ENCODE measurements at regions not wholly inside any gene's neighbourhood (a gene's known extent, or its start where the extent isn't known, plus 50 kb on each side); places are given as distances from the start of the nearest gene placed in this dataset.

DNA sequence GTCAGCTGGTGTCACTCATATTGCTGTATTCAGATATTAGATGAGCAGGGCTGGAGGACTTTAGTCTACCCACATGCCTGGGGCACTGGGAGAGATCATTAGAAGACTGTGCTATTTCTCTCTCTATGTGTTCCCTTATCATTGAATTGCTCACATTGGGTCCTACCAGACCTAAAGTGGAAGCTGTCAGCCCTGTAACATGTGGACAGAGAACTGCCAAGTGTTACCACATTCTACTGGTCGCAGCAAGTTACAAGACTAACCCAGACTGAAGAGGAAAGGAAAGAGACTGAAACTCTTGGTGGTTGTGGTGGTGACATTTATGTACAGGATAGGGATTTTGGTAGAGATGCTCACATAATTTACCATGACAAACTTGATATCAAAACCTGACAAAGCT, 627.1 kb upstream of the FZD8 start:
- DNase-seq = no peak

DNA sequence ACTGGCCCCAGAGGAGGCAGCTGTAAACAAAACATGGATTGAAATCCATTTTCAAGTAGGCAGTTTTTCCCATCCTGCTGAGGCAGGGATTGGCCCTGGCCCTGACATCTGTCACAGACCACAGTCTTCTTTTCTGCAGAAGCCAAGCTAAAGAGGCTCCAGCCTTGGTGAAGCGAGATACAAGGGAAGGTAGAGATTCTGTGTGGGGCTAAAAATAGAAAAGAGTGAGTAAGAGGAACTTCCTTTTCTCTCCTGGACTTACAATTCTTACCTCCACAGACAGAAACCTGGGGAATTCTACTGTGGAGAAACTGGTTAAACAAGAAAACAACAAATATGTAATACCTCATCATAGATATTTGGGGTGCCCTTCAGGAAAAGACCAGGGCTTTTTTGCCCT, 624.8 kb upstream of the FZD8 start:
- DNase-seq = no peak

DNA sequence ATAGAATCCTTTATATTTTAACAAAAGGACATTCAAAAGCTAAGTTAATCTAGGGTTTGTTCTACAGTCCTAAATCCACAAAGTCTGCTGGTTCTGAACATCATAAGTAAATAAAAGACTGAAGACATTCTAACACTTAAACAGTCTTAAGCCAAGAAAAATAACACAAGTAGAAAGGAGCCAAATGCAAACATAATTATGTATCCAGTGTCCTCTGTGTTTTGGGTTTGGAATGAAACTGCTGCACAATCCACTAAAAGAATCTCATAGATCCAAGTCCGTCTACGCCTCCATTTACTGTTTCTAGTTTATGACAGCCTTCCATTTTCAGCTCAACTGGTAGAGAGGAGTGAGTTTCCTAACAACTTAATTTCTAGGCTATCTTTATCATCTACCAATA, 623.6 kb upstream of the FZD8 start:
- no peak for DNase-seq

DNA sequence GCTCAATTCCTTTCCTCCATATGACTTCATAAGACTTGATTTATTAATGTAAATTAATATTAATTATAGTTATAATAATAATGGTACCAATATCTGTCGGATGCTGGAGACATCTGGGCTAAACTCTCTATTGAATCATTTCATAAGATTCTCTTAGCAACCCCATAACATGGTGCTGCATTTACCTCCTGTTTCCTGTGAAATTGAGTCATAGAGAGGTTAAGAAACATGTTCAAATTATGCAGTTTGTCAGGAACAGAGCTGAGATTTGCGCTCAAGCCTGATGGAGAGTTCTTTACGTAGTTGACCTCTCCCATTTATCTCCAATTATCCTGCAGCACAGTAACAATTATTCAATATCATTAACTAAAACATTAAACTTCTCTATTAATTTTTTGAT, 621.8 kb upstream of the FZD8 start:
- DNase-seq = no peak

DNA sequence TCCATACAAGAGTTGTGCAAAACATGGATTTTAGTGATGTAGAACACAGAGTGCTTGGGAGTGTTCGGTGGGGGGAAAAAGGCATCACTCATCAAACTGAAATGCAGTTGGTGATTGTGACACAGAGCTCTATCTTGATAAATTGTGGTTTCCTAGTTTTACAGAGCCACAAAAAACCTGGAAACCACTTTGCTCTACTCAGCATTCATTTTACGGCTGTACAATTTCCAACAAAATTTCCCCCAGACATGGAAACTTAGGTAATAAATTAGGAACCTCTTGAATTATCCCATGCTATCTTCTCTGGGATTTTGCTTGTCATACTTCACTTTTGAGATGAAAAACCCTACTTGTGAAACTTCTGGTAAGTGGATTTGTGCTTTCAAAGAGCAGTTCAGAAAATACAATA, 614.9 kb upstream of the FZD8 start:
- DNase-seq = no peak

DNA sequence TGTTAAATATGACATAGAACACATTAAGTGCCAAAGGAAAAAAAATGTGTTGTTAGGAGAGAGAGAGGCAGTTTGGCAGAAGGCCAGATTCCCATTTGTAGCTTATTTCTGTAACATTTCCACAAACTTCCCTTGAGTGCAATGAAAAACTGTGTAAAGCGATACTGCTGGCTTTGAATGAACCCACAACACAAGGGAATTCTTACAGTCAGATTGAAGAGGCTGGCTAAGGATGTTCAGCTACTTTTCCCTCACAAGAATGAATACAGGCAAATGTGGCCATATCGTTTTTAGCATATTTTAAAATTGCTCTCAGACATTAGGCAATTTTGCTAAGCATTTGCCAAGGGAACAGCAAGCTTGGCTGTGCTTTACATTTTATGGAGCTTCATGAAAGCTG, 614.1 kb upstream of the FZD8 start:
- no peak for DNase-seq

DNA sequence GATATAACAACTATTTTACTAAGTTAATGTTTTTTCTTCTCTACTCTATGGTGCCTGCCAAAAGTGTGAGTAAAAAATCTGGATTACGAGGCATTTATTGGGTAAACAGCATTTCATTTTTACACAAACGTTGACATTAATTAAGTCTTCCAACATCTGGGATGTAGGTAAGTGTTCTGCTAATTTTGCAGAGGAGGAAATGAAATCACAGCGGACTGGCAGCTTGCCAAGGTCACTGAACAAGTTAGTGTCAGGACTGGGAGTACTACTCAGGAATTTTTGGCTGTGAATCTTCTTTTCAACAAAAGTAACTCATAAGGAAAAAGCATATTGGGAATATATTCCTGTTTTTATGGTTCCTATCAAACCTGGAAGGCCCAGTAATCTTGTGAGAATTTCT, 612.1 kb upstream of the FZD8 start:
- no peak for DNase-seq

DNA sequence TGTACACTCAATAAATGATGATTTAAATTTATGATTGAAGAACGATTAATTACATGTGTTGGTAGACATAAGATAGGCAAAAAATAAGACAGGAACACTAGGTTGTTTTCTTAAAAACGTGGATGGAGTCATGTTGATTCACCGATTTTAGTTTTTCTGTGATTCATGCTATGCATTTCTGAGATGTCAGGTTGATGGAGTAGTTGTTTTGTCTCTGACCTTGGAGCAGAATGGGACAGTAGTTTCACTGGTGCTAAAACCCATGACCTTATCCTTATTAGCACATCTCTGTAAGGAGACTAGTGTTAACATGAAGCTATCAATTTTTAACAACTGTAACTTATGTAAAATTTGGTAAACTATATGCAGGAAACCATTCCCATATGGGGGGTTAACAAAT, 611.6 kb upstream of the FZD8 start:
- DNase-seq = no peak

DNA sequence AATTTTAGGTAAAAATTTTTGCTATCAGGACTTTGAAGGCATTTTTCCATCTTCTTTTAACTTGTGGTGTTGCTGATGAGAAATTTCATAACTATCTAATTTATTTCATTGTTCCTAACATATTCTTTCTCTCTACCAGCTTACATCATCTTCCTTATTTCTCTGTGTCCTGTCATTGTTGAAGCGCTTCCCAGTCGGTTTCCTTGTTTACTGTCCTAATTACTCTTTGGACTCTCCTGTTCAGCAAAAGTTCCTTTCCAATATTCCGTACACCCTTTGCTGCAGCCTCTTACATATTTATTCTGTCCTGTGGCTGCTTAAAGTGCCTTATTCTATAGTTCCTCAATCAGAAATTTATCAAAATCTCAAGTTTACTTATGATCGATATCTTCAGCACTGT, 609.0 kb upstream of the FZD8 start:
- DNase-seq = no peak

DNA sequence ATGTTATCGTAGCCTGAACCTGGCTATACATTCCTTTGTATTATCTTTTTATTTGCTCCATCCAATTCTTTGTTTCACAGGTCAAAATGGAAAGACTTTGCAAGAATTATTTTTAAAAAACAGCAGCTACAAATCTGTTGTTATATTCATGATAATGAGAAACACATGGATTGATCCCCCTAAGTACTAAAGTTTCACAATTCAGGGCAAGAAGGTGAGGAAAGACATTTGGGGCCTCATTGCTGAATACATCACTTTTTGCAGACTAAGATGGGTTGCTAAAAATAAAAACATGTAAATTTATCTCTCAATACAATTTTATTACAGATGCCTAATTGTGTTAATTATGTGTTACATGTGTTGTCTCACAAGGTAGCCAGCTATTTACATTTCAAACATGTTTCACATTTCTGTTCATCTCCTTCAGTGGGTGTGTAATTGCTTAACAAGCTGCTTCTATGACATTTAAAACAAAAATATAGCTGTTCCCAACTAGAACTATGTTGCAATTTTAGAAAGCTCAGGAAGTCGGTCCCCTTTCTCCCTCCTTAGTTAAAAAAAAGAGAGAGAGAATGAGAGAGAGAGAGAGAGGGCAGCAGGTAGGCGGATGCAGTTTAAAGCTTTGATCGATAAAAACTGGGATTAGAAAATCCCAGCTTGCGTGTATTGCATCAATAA, 606.3 kb upstream of the FZD8 start:
- DNase-seq = no peak

DNA sequence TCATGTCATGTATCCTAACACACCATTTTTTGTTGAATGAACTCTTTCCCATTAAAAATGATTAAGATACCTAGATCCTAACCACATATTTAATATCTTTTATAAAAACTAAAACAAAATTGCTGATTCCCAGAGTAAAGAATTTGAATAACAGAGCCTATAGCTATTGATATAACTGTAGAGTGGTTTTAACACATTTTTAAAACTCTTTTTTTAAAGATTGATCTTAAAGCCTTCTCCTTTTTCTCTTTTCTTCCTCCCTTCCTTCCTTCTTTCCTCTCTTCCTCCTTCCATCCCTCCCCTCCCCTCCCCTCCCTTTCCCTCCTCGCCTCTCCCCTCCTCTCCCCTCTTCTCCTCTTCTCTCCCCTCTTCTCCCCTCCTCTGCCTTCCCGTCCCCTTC, 605.4 kb upstream of the FZD8 start:
- DNase-seq = no peak

DNA sequence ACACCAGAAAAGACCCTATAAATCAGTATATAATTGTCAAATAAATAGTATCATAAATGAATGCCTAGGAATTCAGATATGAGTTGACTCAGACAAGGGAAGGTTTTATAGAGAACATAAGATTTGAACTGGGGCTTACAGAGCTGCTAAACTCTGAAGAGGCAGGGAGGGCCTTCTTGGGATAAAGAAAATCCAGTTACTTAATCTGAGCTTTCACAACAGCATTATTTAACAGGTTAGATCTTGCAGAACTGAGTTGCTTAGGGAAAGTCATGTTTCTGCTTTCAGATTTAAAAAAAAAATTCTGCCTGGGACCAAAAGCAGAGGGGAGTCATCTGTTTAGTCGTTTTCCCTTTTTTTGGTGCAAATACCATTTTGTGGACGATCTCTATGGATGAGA, 594.8 kb upstream of the FZD8 start:
- DNase-seq = no peak

DNA sequence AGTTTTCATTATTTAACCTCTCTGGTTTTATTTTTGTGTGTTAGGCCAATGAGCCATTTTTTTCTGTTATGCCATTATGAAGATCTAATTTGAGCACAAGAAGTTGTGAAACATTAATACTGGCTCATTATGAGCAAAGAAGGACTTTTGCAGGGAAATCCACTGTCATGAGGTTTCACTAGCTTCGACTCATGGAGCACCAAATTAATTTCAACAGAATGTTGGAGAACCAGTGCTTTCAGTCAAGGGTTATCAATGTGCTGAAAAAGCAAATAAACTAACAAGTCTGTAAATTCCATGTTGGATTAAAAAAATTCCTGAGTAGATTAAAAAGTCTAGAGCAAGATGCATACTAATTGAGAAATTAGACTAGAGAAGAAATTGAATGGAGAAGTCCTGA, 594.2 kb upstream of the FZD8 start:
- no peak for DNase-seq

DNA sequence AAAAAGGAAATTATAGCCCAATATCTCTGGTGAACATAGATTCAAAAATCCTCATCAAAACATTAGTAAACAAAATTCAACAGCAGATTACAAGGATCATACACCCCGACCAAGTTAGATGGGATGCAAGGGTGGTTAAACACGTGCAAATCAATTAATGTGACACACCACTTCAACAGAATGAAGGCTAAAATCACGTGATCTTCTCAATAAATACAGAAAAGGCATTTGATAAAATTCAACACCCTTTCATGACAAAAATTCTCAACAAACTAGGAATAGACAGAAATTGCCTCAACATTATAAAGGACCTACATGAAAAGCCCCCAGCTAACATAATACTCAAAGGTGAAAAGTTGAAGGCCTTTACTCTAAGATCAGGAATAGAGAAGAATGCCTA, 590.8 kb upstream of the FZD8 start:
- no peak for DNase-seq

DNA sequence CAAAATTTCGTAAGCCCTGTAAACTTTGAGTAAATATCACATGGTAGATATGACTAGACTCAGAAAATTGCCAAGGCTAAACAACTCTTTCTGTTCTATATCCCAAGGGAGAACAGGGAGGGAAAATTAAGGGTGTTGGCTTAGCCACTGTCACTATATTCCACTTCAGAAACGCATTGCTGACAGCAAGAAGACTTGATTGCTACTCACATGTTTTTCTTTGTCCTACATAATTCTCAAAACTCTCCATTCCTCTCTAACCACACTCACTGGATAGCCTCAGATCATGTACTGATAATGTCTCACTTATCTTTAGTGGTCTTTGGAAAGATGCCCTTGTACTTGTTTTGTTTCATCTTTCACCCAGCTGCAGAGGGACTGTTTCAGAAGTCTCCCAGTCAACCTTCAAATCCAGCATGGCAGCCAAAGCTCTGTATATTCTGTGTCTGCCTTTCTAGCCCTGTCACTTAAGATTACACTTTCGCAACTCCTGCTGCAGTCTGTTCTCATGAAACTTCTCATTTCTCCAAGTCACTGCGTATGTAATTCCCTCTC, 582.4 kb upstream of the FZD8 start:
- DNase-seq = no peak

DNA sequence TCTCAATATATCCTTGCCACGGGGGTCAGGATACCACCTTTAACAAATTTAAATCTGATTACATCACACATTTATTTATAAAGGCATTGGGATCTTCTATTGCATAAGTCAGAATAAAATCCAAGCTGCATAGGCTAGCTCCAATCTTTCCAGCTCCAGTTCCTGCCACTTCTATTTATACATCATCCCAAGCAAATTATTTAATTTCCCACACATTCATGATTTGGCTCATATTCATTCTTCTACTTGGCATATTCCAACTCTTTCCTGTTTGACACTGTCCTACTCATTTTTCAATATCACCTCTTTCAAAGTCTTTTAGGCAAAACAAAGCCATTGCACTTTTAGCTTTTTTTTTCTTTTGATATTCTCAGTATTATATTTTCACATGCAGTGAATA, 579.0 kb upstream of the FZD8 start:
- DNase-seq = no peak

DNA sequence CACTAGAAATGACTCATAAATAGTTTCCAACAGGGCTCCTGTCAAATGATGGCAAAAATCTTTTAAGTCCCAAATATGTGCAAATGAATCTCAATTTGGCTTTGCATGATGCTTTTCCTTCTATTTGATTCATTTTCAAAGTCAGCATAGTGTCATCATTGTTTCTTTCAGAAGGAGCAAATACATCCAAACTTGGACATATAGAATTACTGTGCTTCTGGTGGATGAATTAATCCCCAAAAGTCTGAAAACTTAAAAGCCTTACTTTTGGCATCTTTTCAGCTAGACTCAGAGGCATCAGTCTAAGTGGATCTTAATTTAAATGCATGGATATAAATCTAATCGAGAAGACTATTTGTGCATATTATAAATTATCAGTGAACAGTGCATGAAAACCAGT, 578.1 kb upstream of the FZD8 start:
- DNase-seq = no peak

DNA sequence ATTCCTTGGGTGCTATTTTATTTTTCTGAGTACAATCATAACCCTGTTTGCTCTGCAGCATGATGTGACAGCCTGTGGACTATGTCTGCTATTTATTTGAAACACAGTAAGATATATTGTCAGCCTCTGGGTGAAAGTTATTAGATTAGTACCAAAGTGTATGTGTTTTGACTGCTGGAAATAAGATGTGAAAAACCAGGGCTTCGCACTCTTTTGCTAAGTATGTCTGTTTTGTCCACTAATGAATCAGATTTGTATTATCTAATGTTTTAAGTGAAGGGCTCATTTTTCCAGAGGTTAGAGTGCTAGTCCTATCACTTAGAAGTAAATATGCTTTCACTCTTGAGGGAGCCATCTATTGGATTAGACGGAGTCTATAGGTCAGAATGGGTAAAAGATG, 569.8 kb upstream of the FZD8 start:
- no peak for DNase-seq

DNA sequence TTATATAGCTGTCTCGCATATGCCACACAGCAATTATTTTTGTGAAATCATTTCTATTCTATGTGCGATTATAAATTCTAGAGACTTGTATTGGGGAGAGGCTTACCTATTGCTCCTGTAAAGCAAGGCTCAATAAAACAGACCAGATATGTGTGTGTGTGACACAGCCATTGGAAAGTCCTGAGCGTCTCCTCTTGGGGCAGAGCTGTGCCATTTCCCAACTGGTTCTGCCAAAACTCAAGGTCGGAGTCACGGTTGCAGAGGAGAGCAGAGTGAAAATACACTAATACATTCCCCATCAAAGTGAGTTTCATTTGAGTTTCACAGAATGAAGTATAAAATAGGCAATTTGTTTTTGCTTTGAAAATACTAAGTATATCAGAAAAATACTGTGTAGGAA, 567.4 kb upstream of the FZD8 start:
- no peak for DNase-seq

DNA sequence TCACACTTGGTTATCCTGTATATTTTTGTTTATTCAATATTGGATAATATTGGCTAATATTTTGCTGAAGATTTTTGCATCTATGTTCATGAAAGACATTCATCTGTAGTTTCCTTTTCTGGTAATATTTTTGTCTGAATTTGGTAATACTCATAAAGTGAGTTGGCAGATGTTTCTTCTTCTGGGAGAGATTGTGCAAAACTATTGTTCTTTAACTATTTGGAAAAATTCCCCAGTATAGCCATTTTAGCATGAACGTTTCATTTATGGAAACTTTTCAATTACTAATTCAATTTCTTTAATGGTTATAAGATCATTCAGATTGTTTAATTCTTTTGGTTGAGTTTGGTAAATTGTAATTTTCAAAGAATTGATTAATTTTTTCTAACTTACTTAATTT, 560.8 kb upstream of the FZD8 start:
- DNase-seq = no peak

DNA sequence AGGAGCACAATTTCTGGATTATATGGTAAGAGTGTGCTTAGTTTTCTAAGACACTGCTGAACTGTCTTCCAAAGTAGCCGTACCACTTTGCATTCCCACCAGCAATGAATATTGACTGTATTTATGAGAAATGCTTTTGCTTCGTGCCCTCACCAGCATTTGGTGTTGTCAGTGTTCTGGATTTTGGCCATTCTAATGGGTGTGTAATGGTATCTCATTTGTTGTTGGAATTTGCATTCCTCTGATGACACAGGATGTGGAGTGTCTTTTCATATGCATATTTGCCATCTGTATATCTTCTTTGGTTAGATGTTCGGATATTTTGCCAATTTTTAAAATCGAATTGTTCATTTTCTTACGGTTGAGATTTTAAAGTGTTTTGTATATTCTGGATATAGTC, 558.5 kb upstream of the FZD8 start:
- no peak for DNase-seq

DNA sequence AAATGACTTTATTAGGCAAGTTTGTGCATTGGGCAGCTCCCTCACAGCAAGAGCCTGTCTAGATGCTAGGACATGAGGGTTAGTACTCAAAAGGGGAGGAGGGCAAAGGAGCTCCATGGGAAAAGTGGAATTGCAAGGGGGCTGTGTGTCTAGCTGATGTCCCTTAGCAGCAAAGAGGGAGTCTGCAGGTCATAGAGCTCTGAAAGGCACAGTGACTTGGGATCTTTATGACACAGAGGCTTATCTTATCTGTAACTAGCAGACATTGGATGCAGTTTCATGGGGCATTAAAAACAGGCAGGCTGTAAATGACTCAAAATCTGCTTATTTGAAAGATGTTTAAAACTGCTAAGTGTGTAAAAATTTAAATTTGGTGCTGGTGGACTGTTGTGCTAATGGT, 556.2 kb upstream of the FZD8 start:
- no peak for DNase-seq

DNA sequence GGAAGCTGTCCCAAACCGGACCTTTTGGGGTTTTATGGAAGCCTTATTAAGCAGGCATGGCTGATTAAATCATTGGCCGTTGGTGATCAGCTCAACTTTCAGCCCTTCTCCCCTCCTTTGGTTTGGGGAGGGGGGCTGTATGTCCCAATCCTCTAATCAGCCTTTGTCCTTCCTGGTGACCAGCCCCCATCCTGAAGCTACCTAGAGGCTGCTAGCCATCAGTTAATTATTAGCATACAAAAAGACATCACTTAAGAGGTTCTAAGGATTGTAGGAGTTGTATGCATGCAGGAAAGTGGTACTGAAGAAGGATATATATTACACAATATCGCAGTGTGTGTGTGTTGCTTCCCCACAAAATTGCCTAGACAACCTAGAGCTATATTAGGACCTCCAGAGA, 553.3 kb upstream of the FZD8 start:
- no peak for DNase-seq

DNA sequence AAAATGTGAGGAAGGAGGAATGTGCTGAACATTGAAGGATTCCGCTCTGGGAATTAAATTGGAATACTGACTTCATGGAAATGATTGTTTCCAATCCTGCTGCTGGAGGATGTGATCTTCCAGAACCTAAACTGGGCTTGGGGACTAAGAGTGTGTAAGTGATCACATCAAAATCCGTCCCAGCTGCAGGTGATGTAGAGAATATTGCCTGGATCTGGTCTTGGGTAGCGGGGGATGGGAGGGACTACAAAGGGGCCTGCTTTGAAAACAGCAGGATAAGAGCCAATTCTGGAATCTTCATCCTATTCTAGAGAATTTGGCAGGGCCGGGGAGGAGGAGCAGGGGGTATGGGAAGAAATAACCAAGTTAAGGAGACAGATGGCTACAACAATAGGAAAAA, 552.2 kb upstream of the FZD8 start:
- DNase-seq = no peak

DNA sequence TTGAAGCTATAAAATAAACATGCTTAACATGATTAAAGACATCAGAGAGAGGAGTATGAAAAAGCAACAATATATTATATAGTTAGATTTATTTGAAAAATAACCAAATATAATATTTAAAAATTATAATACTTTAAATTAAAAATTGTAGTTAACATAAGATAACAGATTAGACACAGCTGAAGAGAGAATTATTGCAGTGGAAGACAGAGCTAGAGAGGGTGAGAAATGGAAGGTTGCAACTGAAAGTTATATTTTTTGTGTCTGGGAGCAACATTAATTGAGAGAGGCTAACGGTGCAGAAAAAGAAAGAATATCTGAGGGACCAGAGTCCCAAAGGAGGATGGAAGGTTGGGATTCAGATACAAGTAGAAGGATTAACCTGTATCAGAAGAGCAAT, 548.9 kb upstream of the FZD8 start:
- no peak for DNase-seq

DNA sequence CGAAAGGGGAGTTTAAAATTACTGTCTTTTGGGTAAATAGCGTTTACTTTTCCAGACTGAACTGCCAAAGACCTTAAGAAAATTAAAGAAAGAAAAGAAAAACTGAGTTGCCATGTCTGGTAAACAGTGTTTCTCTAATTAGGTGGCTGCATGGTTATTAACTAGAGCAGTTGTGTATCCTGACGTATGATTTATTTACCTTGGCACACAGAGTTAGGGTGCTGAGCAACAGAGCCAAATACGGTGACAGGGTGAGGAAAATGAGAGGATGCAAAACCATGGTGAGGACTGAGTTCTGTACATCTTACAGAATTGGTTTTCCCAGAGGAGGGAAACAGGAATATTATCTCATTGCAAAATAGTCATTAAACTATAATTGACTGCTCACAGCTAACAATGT, 546.4 kb upstream of the FZD8 start:
- DNase-seq = no peak
